DOHH2 (cell line): ENCODE measurements at regions not wholly inside any gene's neighbourhood (a gene's known extent, or its start where the extent isn't known, plus 50 kb on each side); places are given as distances from the start of the nearest gene placed in this dataset.

Experiments used
- EZH2phosphoT487 ChIP-seq: fragments of 200-600 bp; sonication (generic); IDR thresholded peaks from 2 replicates; pipeline ENCODE4 v1.6.1; 2017; ENCODE audit warnings: borderline replicate concordance, mild to moderate bottlenecking, antibody characterized with exemption, low read length, moderate library complexity, mixed read lengths
- TF ChIP-seq, protein P1 (sequence below): fragments of 200-600 bp; sonication (generic); IDR thresholded peaks from one replicate; pipeline ENCODE4 v1.5.1; 2014; ENCODE audit warnings: antibody characterized with exemption, mild to moderate bottlenecking, low read depth, low read length; ENCODE audit not compliant: poor library complexity, severe bottlenecking

DNA sequence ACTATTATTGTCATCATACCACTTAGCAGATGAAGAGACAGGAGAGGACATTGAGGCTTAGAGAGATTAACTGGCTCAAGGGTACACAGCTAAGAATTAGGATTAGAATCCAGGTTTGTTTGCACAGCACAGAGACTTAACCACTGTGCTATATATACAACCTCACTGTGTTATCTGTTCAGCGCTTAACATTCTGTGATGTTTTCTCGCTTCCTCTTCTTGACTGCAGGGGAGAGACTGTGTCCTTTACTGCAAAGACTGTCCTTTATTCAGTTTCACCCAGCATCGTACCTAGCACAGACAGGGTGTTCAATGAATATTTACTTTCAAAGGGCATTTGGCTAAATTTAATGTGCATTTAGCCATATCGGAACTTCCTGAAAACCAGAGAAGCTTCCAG lies 54.9 kb upstream of the PCDH8 start:
- TF ChIP-seq, protein P1, sequence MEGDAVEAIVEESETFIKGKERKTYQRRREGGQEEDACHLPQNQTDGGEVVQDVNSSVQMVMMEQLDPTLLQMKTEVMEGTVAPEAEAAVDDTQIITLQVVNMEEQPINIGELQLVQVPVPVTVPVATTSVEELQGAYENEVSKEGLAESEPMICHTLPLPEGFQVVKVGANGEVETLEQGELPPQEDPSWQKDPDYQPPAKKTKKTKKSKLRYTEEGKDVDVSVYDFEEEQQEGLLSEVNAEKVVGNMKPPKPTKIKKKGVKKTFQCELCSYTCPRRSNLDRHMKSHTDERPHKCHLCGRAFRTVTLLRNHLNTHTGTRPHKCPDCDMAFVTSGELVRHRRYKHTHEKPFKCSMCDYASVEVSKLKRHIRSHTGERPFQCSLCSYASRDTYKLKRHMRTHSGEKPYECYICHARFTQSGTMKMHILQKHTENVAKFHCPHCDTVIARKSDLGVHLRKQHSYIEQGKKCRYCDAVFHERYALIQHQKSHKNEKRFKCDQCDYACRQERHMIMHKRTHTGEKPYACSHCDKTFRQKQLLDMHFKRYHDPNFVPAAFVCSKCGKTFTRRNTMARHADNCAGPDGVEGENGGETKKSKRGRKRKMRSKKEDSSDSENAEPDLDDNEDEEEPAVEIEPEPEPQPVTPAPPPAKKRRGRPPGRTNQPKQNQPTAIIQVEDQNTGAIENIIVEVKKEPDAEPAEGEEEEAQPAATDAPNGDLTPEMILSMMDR, result no peak
- no peak for TF ChIP-seq EZH2phosphoT487
